IMR-90 (cell line): ENCODE measurements at regions not wholly inside any gene's neighbourhood (a gene's known extent, or its start where the extent isn't known, plus 50 kb on each side); places are given as distances from the start of the nearest gene placed in this dataset.

Experiments
- ATAC-seq: fragments of 200-7000 bp; cut with Tn5 transposase; 2 replicates; pipeline ENCODE4 v1.9.1; 2020; ENCODE audit warnings: low read depth, mild to moderate bottlenecking, moderate library complexity
- BruUV-seq: library from RNA; stranded (reverse); fragments of 400-500 nt; replicated peaks from 2 replicates; lab custom pipeline; 2021; lab: Mats Ljungman, UMichigan
- CTCF ChIA-PET: fragments of 300-600 bp; formaldehyde crosslinking; extraction: SDS; loops from one replicate; lab custom pipeline; 2021; ENCODE audit warnings: antibody characterized with exemption; lab: Yijun Ruan, JAX
- POLR2A ChIA-PET: fragments of 300-600 bp; sonication (Branson Sonifier 250); formaldehyde crosslinking; loops from one replicate; lab custom pipeline; 2022; ENCODE audit warnings: antibody characterized with exemption; ENCODE audit not compliant: unreplicated experiment; lab: Charles Lee
- DNase-seq: peaks from one replicate; pipeline ENCODE4 v3.0.0; 2013
- H2AFZ ChIP-seq: replicated peaks from 2 replicates; pipeline ENCODE3; 2013; ENCODE audit warnings: low read length, mild to moderate bottlenecking; ENCODE audit not compliant: poor library complexity
- H2AK5ac ChIP-seq: 2 replicates; pipeline ENCODE4 v1.6.1; 2013; ENCODE audit warnings: low read depth, low read length, inconsistent platforms
- H2AK9ac ChIP-seq: replicated peaks from 2 replicates; pipeline ENCODE3; 2013; ENCODE audit warnings: mild to moderate bottlenecking, low read depth, low read length, moderate library complexity; ENCODE audit not compliant: poor library complexity
- H2BK120ac ChIP-seq: 2 replicates; pipeline ENCODE4 v1.6.1; 2013; ENCODE audit warnings: low read depth, low read length, inconsistent platforms
- H2BK15ac ChIP-seq: 3 replicates; pipeline ENCODE4 v1.6.1; 2013; ENCODE audit warnings: low read depth, low read length, inconsistent platforms
- H2BK20ac ChIP-seq: 2 replicates; pipeline ENCODE4 v1.6.1; 2013; ENCODE audit warnings: low read depth, mild to moderate bottlenecking, inconsistent platforms, low read length, moderate library complexity
- H2BK5ac ChIP-seq: 2 replicates; pipeline ENCODE4 v1.6.1; 2013; ENCODE audit warnings: mild to moderate bottlenecking, low read depth, low read length, inconsistent platforms; ENCODE audit not compliant: poor library complexity, severe bottlenecking
- H3K14ac ChIP-seq: replicated peaks from 2 replicates; pipeline ENCODE4 v1.6.1; 2013; ENCODE audit warnings: low read depth, low read length, inconsistent platforms
- H3K18ac ChIP-seq: 2 replicates; pipeline ENCODE4 v1.6.1; 2013; ENCODE audit warnings: low read depth, low read length, control low read depth
- H3K23ac ChIP-seq: 2 replicates; pipeline ENCODE4 v1.6.1; 2013; ENCODE audit warnings: low read depth, low read length, inconsistent platforms
- H3K27ac ChIP-seq: 2 replicates; pipeline ENCODE4 v1.5.1; 2013; ENCODE audit warnings: mild to moderate bottlenecking, control low read depth, low read length; ENCODE audit not compliant: insufficient read depth
- H3K27me3 ChIP-seq: 2 replicates; pipeline ENCODE4 v1.6.1; 2013; ENCODE audit warnings: low read length; ENCODE audit not compliant: control insufficient read depth, insufficient read depth
- H3K36me3 ChIP-seq: 2 replicates; pipeline ENCODE4 v1.6.1; 2013; ENCODE audit warnings: low read length, mixed read lengths; ENCODE audit not compliant: control insufficient read depth, insufficient read depth
- H3K4ac ChIP-seq: 2 replicates; pipeline ENCODE4 v1.6.1; 2013; ENCODE audit warnings: low read depth, low read length, inconsistent platforms
- H3K4me1 ChIP-seq: 2 replicates; pipeline ENCODE4 v1.6.1; 2013; ENCODE audit warnings: low read length, mixed read lengths; ENCODE audit not compliant: control insufficient read depth, insufficient read depth
- H3K4me2 ChIP-seq: 2 replicates; pipeline ENCODE4 v1.6.1; 2013; ENCODE audit warnings: low read depth, mild to moderate bottlenecking, control low read depth, low read length, moderate library complexity
- H3K4me3 ChIP-seq: 2 replicates; pipeline ENCODE4 v1.5.1; 2013; ENCODE audit warnings: low read depth, mild to moderate bottlenecking, control low read depth, low read length, moderate library complexity; ENCODE audit not compliant: insufficient read depth
- H3K56ac ChIP-seq: 2 replicates; pipeline ENCODE4 v1.6.1; 2013; ENCODE audit warnings: low read length, inconsistent platforms; ENCODE audit not compliant: insufficient read depth; ENCODE audit errors: extremely low read depth
- H3K79me1 ChIP-seq, 2 experiments: 2 replicates each; pipeline ENCODE4 v1.6.1; 2013; ENCODE audit warnings: low read length in 2 of 2, inconsistent platforms in 1 of 2, low read depth in 1 of 2
- H3K9ac ChIP-seq: 2 replicates; pipeline ENCODE4 v1.6.1; 2013; ENCODE audit warnings: low read depth, low read length, control low read depth
- H3K9me1 ChIP-seq: 2 replicates; pipeline ENCODE4 v1.6.1; 2013; ENCODE audit warnings: low read length, inconsistent platforms; ENCODE audit not compliant: insufficient read depth
- H3K9me3 ChIP-seq: 2 replicates; pipeline ENCODE4 v1.6.1; 2013; ENCODE audit warnings: low read length; ENCODE audit not compliant: control insufficient read depth, insufficient read depth
- H4K20me1 ChIP-seq: 2 replicates; pipeline ENCODE4 v1.6.1; 2013; ENCODE audit warnings: low read length, inconsistent platforms; ENCODE audit not compliant: insufficient read depth
- H4K5ac ChIP-seq: 2 replicates; pipeline ENCODE4 v1.6.1; 2013; ENCODE audit warnings: mild to moderate bottlenecking, low read depth, low read length, control low read depth
- H4K8ac ChIP-seq, 2 experiments: 2 replicates each; pipeline ENCODE4 v1.6.1; 2013; ENCODE audit warnings: low read depth in 2 of 2, low read length in 2 of 2, control low read depth in 1 of 2, inconsistent platforms in 1 of 2
- H4K91ac ChIP-seq: 2 replicates; pipeline ENCODE4 v1.6.1; 2013; ENCODE audit warnings: low read depth, low read length, inconsistent platforms; ENCODE audit not compliant: insufficient read depth
- BHLHE40 ChIP-seq: fragments of 150-350 bp; IDR thresholded peaks from 2 replicates; pipeline ENCODE4 v1.6.1; 2016; ENCODE audit warnings: mild to moderate bottlenecking, low read depth, low read length
- CEBPB ChIP-seq: IDR thresholded peaks from 2 replicates; pipeline ENCODE4 v1.6.1; 2012; ENCODE audit warnings: low read depth, low read length, improper control_type of control experiment
- CHD1 ChIP-seq: IDR thresholded peaks from 2 replicates; pipeline ENCODE4 v1.6.1; 2012; ENCODE audit warnings: low read depth, low read length, improper control_type of control experiment
- CTCF ChIP-seq: conservative IDR thresholded peaks from 2 replicates; pipeline ENCODE4 v1.5.1; 2012; ENCODE audit warnings: mild to moderate bottlenecking, low read depth, low read length, improper control_type of control experiment
- MAFK ChIP-seq: IDR thresholded peaks from 2 replicates; pipeline ENCODE4 v1.6.1; 2012; ENCODE audit warnings: low read depth, low read length, improper control_type of control experiment
- MXI1 ChIP-seq: IDR thresholded peaks from 2 replicates; pipeline ENCODE4 v1.6.1; 2012; ENCODE audit warnings: low read depth, mild to moderate bottlenecking, low read length, moderate library complexity, borderline replicate concordance
- NFE2L2 ChIP-seq: fragments of 150-350 bp; IDR thresholded peaks from 2 replicates; pipeline ENCODE4 v1.6.1; 2016; ENCODE audit warnings: low read depth, mild to moderate bottlenecking, low read length
- RAD21 ChIP-seq: IDR thresholded peaks from 2 replicates; pipeline ENCODE4 v1.6.1; 2012; ENCODE audit warnings: low read length, improper control_type of control experiment
- RCOR1 ChIP-seq: IDR thresholded peaks from 2 replicates; pipeline ENCODE4 v1.6.1; 2012; ENCODE audit warnings: mild to moderate bottlenecking, low read length, improper control_type of control experiment; ENCODE audit not compliant: insufficient replicate concordance
- WGBS, 2 experiments: methylation state at CpG; one replicate each; pipeline versions ENCODE4 v1.1.5 to v1.1.7; 2013; ENCODE audit warnings: missing lambda C conversion rate in 2 of 2; ENCODE audit not compliant: insufficient read length in 1 of 2; ENCODE audit errors: extremely low coverage in 2 of 2; 5-methylcytosine and 5-hydroxymethylcytosine counted together
- dilution Hi-C: fragments of 300-500 bp; cut with HindIII; formaldehyde crosslinking; loops from one replicate; pipeline ENCODE4 v1.14.3; 2018; ENCODE audit warnings: low sequenced_read_pairs; ENCODE audit not compliant: unreplicated experiment
- in situ Hi-C: fragments of 300-500 bp; cut with MboI; formaldehyde crosslinking; loops from 3 replicates; pipeline ENCODE4 v1.14.3; 2019; ENCODE audit warnings: low sequenced_read_pairs, inconsistent platforms, mixed read lengths
- intact Hi-C: fragments of 100-400 bp; cut with micrococcal nuclease; formaldehyde crosslinking; loops from 2 replicates; pipeline ENCODE4 v1.10.0; 2022
- TF ChIP-seq, protein P1 (sequence below): fragments of 150-350 bp; IDR thresholded peaks from 2 replicates; pipeline ENCODE4 v1.6.1; 2017; ENCODE audit warnings: mild to moderate bottlenecking, antibody characterized with exemption, low read length, low read depth

- no TSS peak for BruUV-seq
- Histone ChIP-seq H3K4ac (no peak overlapping the region), H3K14ac (no peak overlapping the region), H3K9me3 (no peaks in the 10 kb centered on the region), H3K18ac (no peak overlapping the region), H3K36me3 (no peaks in the 10 kb centered on the region), H3K79me1 (no peaks in the 10 kb centered on the region), H2BK20ac (no peak overlapping the region), H2AK9ac (no peak overlapping the region), H4K20me1 (no peaks in the 10 kb centered on the region; the same call in 1 of the 2 replicates), H3K9me1 (peaks cover 10% of the 10 kb centered on the region), H4K8ac (no peak overlapping the region), H4K91ac (no peak overlapping the region), H3K4me2 (no peak overlapping the region), H4K5ac (no peak overlapping the region), H3K23ac (no peak overlapping the region), H2BK15ac (no peak overlapping the region), H2AFZ (no peak overlapping the region), H2BK120ac (no peak overlapping the region), H3K56ac (no peak overlapping the region), H3K27ac (no peak overlapping the region), H3K4me3 (no peak overlapping the region), H2BK5ac (no peak overlapping the region), H3K27me3 (0 out of 2 replicates have a peak, but pooled peaks cover 2% of the 10 kb centered on the region), H3K9ac (no peak overlapping the region), H2AK5ac (no peak overlapping the region), H3K4me1 (peaks cover 3% of the 10 kb centered on the region; the same call in 1 of the 2 replicates)
- DNase-seq (no peak), ATAC-seq (no peak)
- WGBS, 2 experiments: 90% methylated on average over 4 of the region's 5 CpGs; no CpG with 5 or more reads in 1 of the 2 experiments
- dilution Hi-C loops: no loop called here
- CTCF ChIA-PET: no interaction called here
- in situ Hi-C loops: loop anchor here (10.0 kb wide), 1 partner anchor 262 kb away; no protein-coding TSS in a partner anchor
- POLR2A ChIA-PET: no interaction called here
- no peak for TF ChIP-seq CHD1
- TF ChIP-seq MAFK: no peak
- TF ChIP-seq CTCF: no peak
- TF ChIP-seq NFE2L2: no peak
- no peak for TF ChIP-seq CEBPB
- no peak for TF ChIP-seq RCOR1
- no peak for TF ChIP-seq BHLHE40
- no peak for TF ChIP-seq MXI1
- TF ChIP-seq, protein P1, sequence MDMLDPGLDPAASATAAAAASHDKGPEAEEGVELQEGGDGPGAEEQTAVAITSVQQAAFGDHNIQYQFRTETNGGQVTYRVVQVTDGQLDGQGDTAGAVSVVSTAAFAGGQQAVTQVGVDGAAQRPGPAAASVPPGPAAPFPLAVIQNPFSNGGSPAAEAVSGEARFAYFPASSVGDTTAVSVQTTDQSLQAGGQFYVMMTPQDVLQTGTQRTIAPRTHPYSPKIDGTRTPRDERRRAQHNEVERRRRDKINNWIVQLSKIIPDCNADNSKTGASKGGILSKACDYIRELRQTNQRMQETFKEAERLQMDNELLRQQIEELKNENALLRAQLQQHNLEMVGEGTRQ: no peak
- no peak for TF ChIP-seq RAD21
- intact Hi-C loops: loop anchor here (10.0 kb wide), 1 partner anchor 668 kb away; no protein-coding TSS in a partner anchor
These were observed 272.7 kb downstream of the RPS24 start for GRCh38 chr10:78306358-78306757.
